Stimulated activated naive B cell treated with anti-CD40 and anti-IgM and Interleukin-4, amounts not matched to agents 10 μg/mL and 1 μg/mL and 100 μg/mL, for 72 hours (primary cell): ENCODE measurements at regions not wholly inside any gene's neighbourhood (a gene's known extent, or its start where the extent isn't known, plus 50 kb on each side); places are given as distances from the start of the nearest gene placed in this dataset.
"Not testable (repeated sequence)": the region's sequence is repeated elsewhere in the genome, so short reads cannot be mapped to it uniquely, and the experiment has no call there.

Source experiments
- ATAC-seq, 2 donors: fragments of 150-1000 bp; cut with Tn5 transposase; replicated peaks; 2 replicates each; pipeline ENCODE4 v1.10.0; 2021; ENCODE audit warnings: moderate library complexity in 1 of 2
- DNase-seq: peaks from one replicate; pipeline ENCODE4 v3.0.0; 2021
- H3K27ac Mint-ChIP-seq: one replicate; pipeline ENCODE4 v1.8.0; 2022; ENCODE audit warnings: mild to moderate bottlenecking, mixed read lengths
- H3K27me3 Mint-ChIP-seq, 2 donors: one replicate each; pipeline ENCODE4 v1.8.0; 2022; ENCODE audit warnings: mixed read lengths in 2 of 2
- H3K36me3 Mint-ChIP-seq, 2 donors: one replicate each; pipeline ENCODE4 v1.8.0; 2022; ENCODE audit warnings: mixed read lengths in 2 of 2, mild to moderate bottlenecking in 1 of 2
- H3K4me1 Mint-ChIP-seq, 2 donors: one replicate each; pipeline ENCODE4 v1.8.0; 2022; ENCODE audit warnings: mixed read lengths in 2 of 2, mild to moderate bottlenecking in 1 of 2
- H3K4me3 Mint-ChIP-seq, 2 donors: one replicate each; pipeline ENCODE4 v1.8.0; 2022; ENCODE audit warnings: mild to moderate bottlenecking in 2 of 2, mixed read lengths in 2 of 2, moderate library complexity in 1 of 2
- H3K9me3 Mint-ChIP-seq, 2 donors: one replicate each; pipeline ENCODE4 v1.8.0; 2022; ENCODE audit warnings: mixed read lengths in 2 of 2, mild to moderate bottlenecking in 1 of 2

DNA sequence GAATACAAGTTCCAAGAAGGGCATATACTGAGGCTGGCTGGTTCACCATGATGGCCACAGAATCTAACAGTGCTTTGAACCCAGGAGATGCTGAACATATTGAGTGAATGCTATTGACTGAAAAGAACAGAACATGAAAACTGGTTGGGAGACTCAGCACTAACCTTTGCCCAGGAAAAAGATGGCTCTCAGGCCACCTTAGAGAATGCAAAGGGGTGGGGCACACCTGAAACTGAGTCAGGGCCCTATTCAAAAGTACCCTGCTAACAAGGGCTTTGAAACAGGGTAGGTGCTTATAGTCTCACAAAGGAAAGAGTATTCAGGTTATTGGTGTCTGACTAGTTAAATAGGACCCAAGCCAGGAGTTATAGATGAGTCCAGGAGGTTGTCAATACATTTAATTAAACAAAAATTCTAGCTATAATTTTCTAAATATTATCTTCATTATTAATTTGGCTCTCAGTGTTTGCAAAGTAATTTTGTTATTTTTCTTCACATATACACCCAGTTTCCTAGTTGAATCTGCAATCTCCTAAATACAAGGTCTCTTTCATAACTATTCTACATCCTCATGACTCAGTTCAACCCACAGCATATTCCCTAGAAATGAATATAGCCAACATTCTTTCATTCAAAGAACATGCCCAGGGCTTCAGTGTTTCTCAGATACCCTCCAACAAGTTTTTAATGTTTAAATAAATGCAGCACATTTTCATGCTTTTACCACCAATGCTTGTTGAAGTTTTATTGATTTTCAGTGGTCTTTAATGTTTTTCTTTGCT, 144.2 kb upstream of the RAPGEF2 start:
- Mint-ChIP-seq H3K9me3 (peaks cover 6 to 7% of the 10 kb centered on the region in 2 donors), H3K27ac (no peak overlapping the region), H3K4me1 (no peaks in the 10 kb centered on the region), H3K27me3 (no peaks in the 10 kb centered on the region), H3K4me3 (no peak overlapping the region), H3K36me3 (no peaks in the 10 kb centered on the region)
- ATAC-seq: no peak
- DNase-seq: no peak

GRCh38 chr4:158962393-158962792, 140.5 kb upstream of the RAPGEF2 start:
- DNase-seq: no peak
- H3K4me3 Mint-ChIP-seq: no peak overlapping the region
- peaks cover 0 to 2% of the 10 kb centered on the region in 2 donors for H3K36me3 Mint-ChIP-seq
- H3K4me1 Mint-ChIP-seq: no peaks in the 10 kb centered on the region
- H3K27me3 Mint-ChIP-seq: peaks cover 0 to 3% of the 10 kb centered on the region in 2 donors
- no peak for ATAC-seq
- H3K9me3 Mint-ChIP-seq: peaks cover 2 to 6% of the 10 kb centered on the region in 2 donors
- no peak overlapping the region for H3K27ac Mint-ChIP-seq

DNA sequence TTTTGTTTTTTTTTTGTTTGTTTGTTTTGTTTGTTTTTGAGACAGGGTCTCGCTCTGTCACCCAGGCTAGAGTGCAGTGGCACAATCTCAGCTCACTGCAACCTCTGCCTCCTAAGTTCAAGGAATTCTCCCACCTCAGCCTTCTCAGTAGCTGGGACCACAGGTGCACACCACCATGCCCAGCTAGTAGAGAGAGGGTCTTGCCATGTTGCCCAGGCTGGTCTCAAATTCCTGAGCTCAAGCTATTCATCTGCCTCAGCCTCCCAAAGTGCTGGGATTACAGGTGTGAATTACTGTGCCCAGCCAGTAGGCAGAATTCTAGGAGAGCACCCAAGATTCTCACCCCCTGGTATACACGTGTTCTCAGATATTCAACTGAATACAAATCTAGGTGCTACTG, 139.6 kb upstream of the RAPGEF2 start:
- not testable (repeated sequence) for H3K9me3 Mint-ChIP-seq, H3K27ac Mint-ChIP-seq, DNase-seq, H3K27me3 Mint-ChIP-seq, H3K4me3 Mint-ChIP-seq, H3K36me3 Mint-ChIP-seq, H3K4me1 Mint-ChIP-seq, ATAC-seq

- no peak overlapping the region for H3K27ac Mint-ChIP-seq
- H3K4me1 Mint-ChIP-seq: no peaks in the 10 kb centered on the region
Observed at GRCh38 chr4:158964114-158964727, 138.7 kb upstream of the RAPGEF2 start.

GRCh38 chr4:158964728-158965124, 138.2 kb upstream of the RAPGEF2 start:
- Mint-ChIP-seq H3K9me3 (peaks cover 2 to 6% of the 10 kb centered on the region in 2 donors), H3K27me3 (peaks cover 0 to 3% of the 10 kb centered on the region in 2 donors), H3K27ac (no peak overlapping the region), H3K4me1 (no peaks in the 10 kb centered on the region), H3K36me3 (peaks cover 0 to 2% of the 10 kb centered on the region in 2 donors), H3K4me3 (no peak overlapping the region)
- ATAC-seq (no peak), DNase-seq (no peak)

More at GRCh38 chr4:158964114-158964727, 138.7 kb upstream of the RAPGEF2 start:
- H3K27me3 Mint-ChIP-seq: peaks cover 0 to 3% of the 10 kb centered on the region in 2 donors
- peaks cover 0 to 2% of the 10 kb centered on the region in 2 donors for H3K36me3 Mint-ChIP-seq
- DNase-seq (no peak), ATAC-seq (peak in 1 of 2 donors; percentile 38)
- peaks cover 2 to 6% of the 10 kb centered on the region in 2 donors for H3K9me3 Mint-ChIP-seq
- no peak overlapping the region for H3K4me3 Mint-ChIP-seq

- no peak for DNase-seq
- Mint-ChIP-seq H3K27ac (no peak overlapping the region), H3K4me3 (no peak overlapping the region), H3K27me3 (peaks cover 0 to 3% of the 10 kb centered on the region in 2 donors), H3K36me3 (peaks cover 0 to 2% of the 10 kb centered on the region in 2 donors), H3K4me1 (no peaks in the 10 kb centered on the region), H3K9me3 (peaks cover 2 to 6% of the 10 kb centered on the region in 2 donors)
- no peak for ATAC-seq
Observed at GRCh38 chr4:158965226-158965625, 137.7 kb upstream of the RAPGEF2 start.

DNA sequence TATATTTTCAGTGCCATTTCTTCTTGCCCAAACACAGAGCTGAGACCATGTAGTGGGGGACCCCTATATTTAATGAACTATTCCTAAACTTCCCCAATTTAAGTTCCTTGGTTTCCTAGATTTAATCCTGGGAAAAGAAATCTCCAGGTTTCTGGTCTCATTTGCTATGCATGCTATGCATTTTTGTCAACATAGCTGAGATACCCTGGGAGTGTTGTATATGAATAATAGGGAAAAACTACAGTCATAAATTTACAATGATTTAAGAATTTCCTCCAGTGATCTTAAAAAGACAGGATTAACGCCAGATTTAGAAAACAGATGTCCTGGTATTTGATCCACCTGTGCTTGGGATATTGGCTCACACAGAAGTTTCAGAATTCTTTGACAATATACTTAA, 136.8 kb upstream of the RAPGEF2 start:
- H3K9me3 Mint-ChIP-seq: peaks cover 2 to 6% of the 10 kb centered on the region in 2 donors
- DNase-seq (no peak), ATAC-seq (no peak)
- H3K36me3 Mint-ChIP-seq: peaks cover 0 to 2% of the 10 kb centered on the region in 2 donors
- H3K4me3 Mint-ChIP-seq: no peak overlapping the region
- peaks cover 0 to 3% of the 10 kb centered on the region in 2 donors for H3K27me3 Mint-ChIP-seq
- H3K4me1 Mint-ChIP-seq: no peaks in the 10 kb centered on the region
- no peak overlapping the region for H3K27ac Mint-ChIP-seq

- Mint-ChIP-seq H3K4me1 (no peaks in the 10 kb centered on the region), H3K27ac (no peak overlapping the region), H3K36me3 (peaks cover 0 to 2% of the 10 kb centered on the region in 2 donors), H3K27me3 (peaks cover 0 to 3% of the 10 kb centered on the region in 2 donors), H3K9me3 (peaks cover 2 to 6% of the 10 kb centered on the region in 2 donors), H3K4me3 (no peak overlapping the region)
- DNase-seq (no peak), ATAC-seq (no peak)
Observed at GRCh38 chr4:158968961-158969360, 133.9 kb upstream of the RAPGEF2 start.

- no peak overlapping the region for H3K4me3 Mint-ChIP-seq
Observed at GRCh38 chr4:158970812-158971211, 132.1 kb upstream of the RAPGEF2 start.

GRCh38 chr4:158974438-158974837, 128.4 kb upstream of the RAPGEF2 start:
- H3K4me1 Mint-ChIP-seq, H3K4me3 Mint-ChIP-seq, H3K36me3 Mint-ChIP-seq, DNase-seq, H3K27ac Mint-ChIP-seq, H3K9me3 Mint-ChIP-seq, ATAC-seq: not testable (repeated sequence)
- peaks cover 11 to 14% of the 10 kb centered on the region in 2 donors for H3K27me3 Mint-ChIP-seq

More at GRCh38 chr4:158970812-158971211, 132.1 kb upstream of the RAPGEF2 start:
- no peak for DNase-seq
- no peaks in the 10 kb centered on the region for H3K36me3 Mint-ChIP-seq
- H3K27me3 Mint-ChIP-seq: no peaks in the 10 kb centered on the region
- H3K9me3 Mint-ChIP-seq: no peaks in the 10 kb centered on the region
- H3K27ac Mint-ChIP-seq: no peak overlapping the region
- no peaks in the 10 kb centered on the region for H3K4me1 Mint-ChIP-seq
- no peak for ATAC-seq

DNA sequence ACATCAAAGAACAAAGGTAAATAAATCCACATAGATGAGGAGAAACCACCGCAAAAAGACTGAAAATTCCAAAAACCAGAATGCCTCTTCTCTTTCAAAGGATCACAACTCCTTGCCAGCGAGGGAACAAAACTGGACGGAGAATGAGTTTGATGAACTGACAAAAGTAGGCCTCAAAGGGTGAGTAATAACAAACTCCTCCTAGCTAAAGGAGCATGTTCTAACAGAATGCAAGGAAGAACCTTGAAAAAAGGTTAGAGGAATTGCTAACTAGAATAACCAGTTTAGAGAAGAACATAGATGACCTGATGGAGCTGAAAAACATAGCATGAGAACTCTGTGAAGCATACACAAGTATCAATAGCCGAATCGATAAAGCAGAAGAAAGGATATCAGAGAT, 122.2 kb upstream of the RAPGEF2 start:
- not testable (repeated sequence) for H3K9me3 Mint-ChIP-seq, H3K4me1 Mint-ChIP-seq, ATAC-seq, H3K27ac Mint-ChIP-seq, DNase-seq, H3K4me3 Mint-ChIP-seq, H3K36me3 Mint-ChIP-seq
- H3K27me3 Mint-ChIP-seq: peaks cover 33 to 43% of the 10 kb centered on the region in 2 donors

DNA sequence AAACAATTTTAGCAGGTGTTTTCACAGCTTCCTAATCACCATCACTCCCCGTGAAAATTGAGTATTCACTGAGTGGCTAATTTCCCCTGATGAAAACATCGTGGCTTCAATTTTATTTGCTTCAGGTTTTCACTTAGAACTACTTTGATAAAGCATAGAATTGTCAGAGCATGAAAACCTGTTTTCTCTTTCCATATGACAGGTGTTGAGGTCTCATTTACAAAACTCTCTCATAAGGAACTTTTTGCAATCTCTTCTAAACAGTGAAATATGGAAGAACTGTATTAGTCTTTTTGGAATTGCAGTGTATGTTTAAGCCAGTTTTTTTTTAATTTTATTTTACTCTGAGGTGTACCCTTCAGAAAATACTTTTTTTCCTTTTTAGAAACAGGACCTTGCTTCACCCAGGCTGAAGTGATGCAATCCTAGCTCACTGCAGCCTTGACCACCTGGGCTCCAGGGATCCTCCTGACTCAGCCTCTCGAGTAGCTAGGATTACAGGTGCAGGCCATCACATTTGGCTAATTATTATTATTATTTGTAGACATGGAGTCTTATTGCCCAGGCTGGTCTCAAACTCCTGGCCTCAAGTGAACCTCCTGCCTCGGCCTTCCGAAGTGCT, 111.2 kb upstream of the RAPGEF2 start:
- no peak for ATAC-seq
- no peak overlapping the region for H3K27ac Mint-ChIP-seq

DNA sequence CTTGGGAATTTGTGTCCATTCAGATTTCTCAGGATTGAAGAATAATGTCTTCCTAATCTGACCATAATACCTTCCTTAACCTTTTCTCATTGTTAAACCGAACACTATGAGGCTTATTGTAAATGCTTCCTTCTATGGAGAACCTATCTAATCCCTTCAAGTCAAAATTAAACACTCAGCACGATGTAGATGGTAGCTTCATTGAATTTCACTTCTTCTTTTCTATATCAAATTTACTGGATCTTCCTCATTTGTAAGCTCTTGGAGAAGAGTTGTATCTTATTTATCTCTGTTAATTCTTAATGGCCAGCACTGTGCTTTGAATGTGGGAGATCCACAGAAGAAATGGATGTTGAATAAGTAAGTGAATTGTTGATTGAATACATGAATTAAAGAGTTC, 109.0 kb upstream of the RAPGEF2 start:
- peak in 1 of 2 donors; percentile 50 for ATAC-seq
- Mint-ChIP-seq H3K27me3 (peaks cover 0 to 14% of the 10 kb centered on the region in 2 donors), H3K36me3 (no peaks in the 10 kb centered on the region), H3K27ac (no peak overlapping the region), H3K4me1 (peaks cover 4 to 6% of the 10 kb centered on the region in 2 donors), H3K4me3 (no peak overlapping the region), H3K9me3 (peaks cover 0 to 4% of the 10 kb centered on the region in 2 donors)
- no peak for DNase-seq

More for the DNA sequence above, 111.2 kb upstream of the RAPGEF2 start:
- no peak for DNase-seq
- Mint-ChIP-seq H3K4me3 (no peak overlapping the region), H3K9me3 (peaks cover 0 to 6% of the 10 kb centered on the region in 2 donors), H3K4me1 (peaks cover 4 to 6% of the 10 kb centered on the region in 2 donors), H3K36me3 (no peaks in the 10 kb centered on the region), H3K27me3 (peaks cover 0 to 23% of the 10 kb centered on the region in 2 donors)

DNA sequence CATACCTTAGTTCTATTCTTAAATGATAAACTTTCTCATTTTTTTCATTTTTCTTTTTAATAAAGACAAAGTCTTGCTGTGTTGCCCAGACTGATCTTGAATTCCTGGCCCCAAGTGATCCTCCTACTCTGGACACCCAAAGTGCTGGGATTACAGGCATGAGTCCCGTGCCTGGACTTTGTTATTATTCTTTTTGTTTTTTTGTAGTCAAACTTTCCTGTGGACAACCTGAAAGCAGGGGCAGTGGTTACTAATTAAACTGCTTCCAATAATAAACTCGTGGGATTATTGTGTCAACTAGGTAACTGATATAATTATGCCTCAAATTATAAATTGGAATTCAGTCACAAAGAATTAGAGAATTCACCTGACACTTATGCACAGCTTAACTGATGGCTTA, 107.8 kb upstream of the RAPGEF2 start:
- Mint-ChIP-seq H3K27me3 (peaks cover 0 to 11% of the 10 kb centered on the region in 2 donors), H3K4me1 (peaks cover 4 to 6% of the 10 kb centered on the region in 2 donors), H3K36me3 (no peaks in the 10 kb centered on the region), H3K9me3 (peaks cover 0 to under 1% of the 10 kb centered on the region in 2 donors), H3K4me3 (no peak overlapping the region), H3K27ac (no peak overlapping the region)
- ATAC-seq: no peak
- no peak for DNase-seq
